CD4-positive, alpha-beta T cell (primary cell): ENCODE measurements at regions not wholly inside any gene's neighbourhood (a gene's known extent, or its start where the extent isn't known, plus 50 kb on each side); places are given as distances from the start of the nearest gene placed in this dataset.

Source experiments
- ATAC-seq: fragments of 200-7000 bp; cut with Tn5 transposase; one replicate; pipeline ENCODE4 v1.10.0; 2022; ENCODE audit warnings: mild to moderate bottlenecking; ENCODE audit not compliant: poor library complexity
- CTCF ChIA-PET: fragments of 350-600 bp; sonication (Branson Sonifier 250); formaldehyde crosslinking; loops from one replicate; lab custom pipeline; 2021; ENCODE audit warnings: antibody characterized with exemption, inconsistent platforms; lab: Charles Lee
- POLR2A ChIA-PET: fragments of 350-600 bp; sonication (Branson Sonifier 250); formaldehyde crosslinking; loops from one replicate; lab custom pipeline; 2021; ENCODE audit warnings: antibody characterized with exemption, inconsistent platforms; lab: Charles Lee
- DNase-seq, 14 experiments: peaks; one replicate each; pipeline ENCODE4 v3.0.0-alpha.2; 2013 to 2020; ENCODE audit warnings: mixed read lengths in 2 of 14
- H3K27ac ChIP-seq, 2 donors: one replicate each; pipeline versions ENCODE4 v1.5.1 to v1.7.0; 2013; ENCODE audit warnings: low read length in 2 of 2, low read depth in 1 of 2, mild to moderate bottlenecking in 1 of 2
- H3K27me3 ChIP-seq, 2 experiments: 1 replicate in 1 of 2; 2 replicates in 1 of 2; pipeline versions ENCODE4 v1.6.1 to v1.7.0; 2013; ENCODE audit warnings: low read length in 2 of 2, control low read depth in 1 of 2, mild to moderate bottlenecking in 1 of 2, moderate library complexity in 1 of 2; ENCODE audit not compliant: insufficient read depth in 2 of 2, control insufficient read depth in 1 of 2
- H3K36me3 ChIP-seq: one replicate; pipeline ENCODE4 v1.6.1; 2013; ENCODE audit warnings: low read length, control low read depth; ENCODE audit not compliant: insufficient read depth
- H3K4me1 ChIP-seq: one replicate; pipeline ENCODE4 v1.6.1; 2013; ENCODE audit warnings: low read length, control low read depth; ENCODE audit not compliant: insufficient read depth
- H3K4me3 ChIP-seq: one replicate; pipeline ENCODE4 v1.5.1; 2013; ENCODE audit warnings: mild to moderate bottlenecking, low read length, moderate library complexity
- H3K9me3 ChIP-seq, 2 experiments: 1 replicate in 1 of 2; 2 replicates in 1 of 2; pipeline versions ENCODE4 v1.6.1 to v1.7.0; 2013; ENCODE audit warnings: low read length in 2 of 2, mild to moderate bottlenecking in 2 of 2, control low read depth in 1 of 2, moderate library complexity in 1 of 2; ENCODE audit not compliant: control insufficient read depth in 1 of 2, insufficient read depth in 1 of 2
- H3K27ac Mint-ChIP-seq: one replicate; pipeline ENCODE4 v1.8.0; 2020; ENCODE audit warnings: mixed read lengths
- H3K27me3 Mint-ChIP-seq: one replicate; pipeline ENCODE4 v1.8.0; 2021; ENCODE audit warnings: mixed read lengths
- H3K36me3 Mint-ChIP-seq: one replicate; pipeline ENCODE4 v1.8.0; 2021; ENCODE audit warnings: low read depth, mixed read lengths
- H3K4me1 Mint-ChIP-seq: one replicate; pipeline ENCODE4 v1.8.0; 2021; ENCODE audit warnings: low read depth, mixed read lengths
- H3K4me3 Mint-ChIP-seq: one replicate; pipeline ENCODE4 v1.8.0; 2020; ENCODE audit warnings: mild to moderate bottlenecking, mixed read lengths
- H3K9me3 Mint-ChIP-seq: one replicate; pipeline ENCODE4 v1.8.0; 2020; ENCODE audit warnings: mixed read lengths
- CTCF ChIP-seq: fragments of 200-600 bp; IDR thresholded peaks from one replicate; pipeline ENCODE4 v1.8.0; 2022; ENCODE audit warnings: antibody characterized with exemption, mild to moderate bottlenecking
- intact Hi-C, 2 experiments: fragments of 100-400 bp; cut with DNase I in 1 of 2; cut with micrococcal nuclease in 1 of 2; formaldehyde crosslinking; loops; one replicate each; pipeline versions ENCODE4 v1.15.1 to v1.9.0; 2023 to 2025; cut with DNase I, micrococcal nuclease

GRCh38 chr14:22469538-22470303, 119.3 kb downstream of the DAD1 start:
- Histone ChIP-seq H3K4me1 (no peaks in the 10 kb centered on the region), H3K27ac (no peak overlapping the region), H3K27me3 (no peaks in the 10 kb centered on the region), H3K4me3 (no peak overlapping the region), H3K9me3 (no peaks in the 10 kb centered on the region), H3K36me3 (no peaks in the 10 kb centered on the region)
- no peak for TF ChIP-seq CTCF
- no peak for DNase-seq
- no peak overlapping the region for H3K4me3 Mint-ChIP-seq
- H3K27ac Mint-ChIP-seq, result peak overlapping the region; percentile 58
- H3K9me3 Mint-ChIP-seq, result no peaks in the 10 kb centered on the region
- ChIA-PET CTCF (no interaction called here), POLR2A (no interaction called here)
- intact Hi-C loops, result no loop called here
- H3K4me1 Mint-ChIP-seq, result no peaks in the 10 kb centered on the region
- no peaks in the 10 kb centered on the region for H3K27me3 Mint-ChIP-seq
- ATAC-seq, result no peak
- no peaks in the 10 kb centered on the region for H3K36me3 Mint-ChIP-seq

DNA sequence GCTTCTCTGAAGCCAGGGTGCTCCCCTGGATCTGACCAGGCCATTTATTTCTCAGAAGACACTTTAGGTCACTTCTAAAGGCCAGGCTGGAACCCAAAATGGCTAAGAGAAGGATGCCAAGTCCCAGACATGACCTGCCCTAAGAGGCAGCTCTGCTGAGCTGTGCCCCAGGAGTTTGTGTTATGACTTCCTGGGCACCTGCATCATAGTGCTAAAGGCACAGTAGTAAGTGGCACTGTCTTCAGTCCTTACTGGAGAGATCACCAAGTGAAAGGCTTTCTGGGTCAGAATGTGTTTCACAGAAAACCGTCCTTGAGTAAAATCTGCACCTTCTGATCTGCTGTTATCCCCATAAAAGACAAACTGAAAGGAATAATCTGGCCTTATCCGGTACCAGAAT, 120.2 kb downstream of the DAD1 start:
- Mint-ChIP-seq H3K4me1 (no peaks in the 10 kb centered on the region), H3K4me3 (no peak overlapping the region), H3K36me3 (no peaks in the 10 kb centered on the region), H3K27me3 (no peaks in the 10 kb centered on the region), H3K9me3 (no peaks in the 10 kb centered on the region), H3K27ac (peak overlapping the region; percentile 58)
- Histone ChIP-seq H3K27ac (no peak overlapping the region), H3K4me1 (no peaks in the 10 kb centered on the region), H3K4me3 (no peak overlapping the region), H3K36me3 (no peaks in the 10 kb centered on the region), H3K9me3 (no peaks in the 10 kb centered on the region), H3K27me3 (no peaks in the 10 kb centered on the region)
- DNase-seq (no peak), ATAC-seq (no peak)
- intact Hi-C loops, result no loop called here
- no peak for TF ChIP-seq CTCF
- ChIA-PET POLR2A (no interaction called here), CTCF (no interaction called here)

GRCh38 chr14:22466491-22466890, 122.5 kb downstream of the DAD1 start:
- no peaks in the 10 kb centered on the region for H3K36me3 ChIP-seq
- CTCF ChIA-PET, result no interaction called here
- DNase-seq (no peak), ATAC-seq (no peak)
- no peaks in the 10 kb centered on the region for H3K27me3 ChIP-seq
- TF ChIP-seq CTCF, result no peak
- H3K4me1 ChIP-seq, result no peaks in the 10 kb centered on the region
- no peaks in the 10 kb centered on the region for H3K9me3 ChIP-seq
- POLR2A ChIA-PET, result no interaction called here
- Mint-ChIP-seq H3K36me3 (no peaks in the 10 kb centered on the region), H3K27me3 (no peaks in the 10 kb centered on the region), H3K9me3 (no peaks in the 10 kb centered on the region), H3K4me1 (no peaks in the 10 kb centered on the region), H3K4me3 (no peak overlapping the region), H3K27ac (no peak overlapping the region)
- no peak overlapping the region for H3K27ac ChIP-seq
- intact Hi-C loops, result no loop called here
- H3K4me3 ChIP-seq, result no peak overlapping the region
